ENCODE measurements at regions not wholly inside any gene's neighbourhood (a gene's known extent, or its start where the extent isn't known, plus 50 kb on each side); places are given as distances from the start of the nearest gene placed in this dataset.

DNA sequence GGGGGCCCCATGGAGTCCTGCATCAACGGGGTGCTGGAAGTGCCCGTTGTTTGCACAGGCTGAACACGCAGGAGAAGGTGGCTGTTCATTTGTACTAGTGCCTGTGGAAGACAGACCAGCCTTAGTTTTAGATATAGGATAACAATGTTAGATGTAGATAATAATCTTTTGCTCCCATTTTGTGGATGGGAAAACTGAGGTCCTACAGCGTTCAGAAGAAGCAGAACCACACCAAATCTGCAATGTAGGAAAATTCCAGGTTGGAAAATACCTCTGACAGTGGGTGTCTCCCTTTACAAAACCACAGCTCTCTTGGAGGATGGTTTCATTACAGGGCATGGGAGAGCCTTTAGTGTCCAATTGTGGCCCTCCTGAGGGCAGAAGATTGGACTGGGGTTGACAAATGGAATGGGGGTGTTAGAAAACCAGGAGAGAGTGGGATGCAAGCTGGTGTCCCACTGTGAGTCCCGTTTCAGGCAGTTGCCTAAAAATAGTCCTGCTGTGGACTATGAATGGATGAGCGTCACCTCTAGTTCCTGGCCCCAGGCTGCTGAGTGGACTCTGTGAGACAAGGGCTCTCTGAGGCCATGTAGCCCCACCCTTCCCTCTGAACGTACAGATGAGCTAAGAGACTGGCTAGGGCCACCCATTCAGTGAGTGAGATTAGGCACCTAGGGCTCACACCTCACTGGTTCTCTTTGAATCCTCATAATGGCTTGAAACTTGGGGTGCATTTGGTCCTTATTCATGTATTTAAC, 508.8 kb downstream of the MN1 start:
- Histone ChIP-seq H3K4me1 (ENCODE audit: control insufficient read depth in 5 of 5, insufficient read depth in 5 of 5, low read length in 5 of 5) (peaks cover 0 to 20% (median 0%) of the 10 kb centered on the region in 5 donors), H3K27ac (ENCODE audit: low read depth in 1 of 2, low read length in 1 of 2) (no peak overlapping the region), H3K9ac (ENCODE audit: insufficient read depth in 1 of 2, low read length in 2 of 2) (no peak overlapping the region), H3K4me3 (no peak overlapping the region), H3K27me3 (ENCODE audit: control insufficient read depth in 3 of 3, insufficient read depth in 3 of 3, low read length in 2 of 3) (peaks cover 0 to 35% (median 23%) of the 10 kb centered on the region in 3 donors), H3K36me3 (ENCODE audit: control insufficient read depth in 4 of 4, insufficient read depth in 4 of 4, low read length in 4 of 4) (no peaks in the 10 kb centered on the region), H3K9me3 (ENCODE audit: control insufficient read depth in 4 of 4, insufficient read depth in 3 of 4, low read length in 3 of 4) (peaks cover 0 to 7% (median 0%) of the 10 kb centered on the region in 4 donors)
- TF ChIP-seq, protein P1, sequence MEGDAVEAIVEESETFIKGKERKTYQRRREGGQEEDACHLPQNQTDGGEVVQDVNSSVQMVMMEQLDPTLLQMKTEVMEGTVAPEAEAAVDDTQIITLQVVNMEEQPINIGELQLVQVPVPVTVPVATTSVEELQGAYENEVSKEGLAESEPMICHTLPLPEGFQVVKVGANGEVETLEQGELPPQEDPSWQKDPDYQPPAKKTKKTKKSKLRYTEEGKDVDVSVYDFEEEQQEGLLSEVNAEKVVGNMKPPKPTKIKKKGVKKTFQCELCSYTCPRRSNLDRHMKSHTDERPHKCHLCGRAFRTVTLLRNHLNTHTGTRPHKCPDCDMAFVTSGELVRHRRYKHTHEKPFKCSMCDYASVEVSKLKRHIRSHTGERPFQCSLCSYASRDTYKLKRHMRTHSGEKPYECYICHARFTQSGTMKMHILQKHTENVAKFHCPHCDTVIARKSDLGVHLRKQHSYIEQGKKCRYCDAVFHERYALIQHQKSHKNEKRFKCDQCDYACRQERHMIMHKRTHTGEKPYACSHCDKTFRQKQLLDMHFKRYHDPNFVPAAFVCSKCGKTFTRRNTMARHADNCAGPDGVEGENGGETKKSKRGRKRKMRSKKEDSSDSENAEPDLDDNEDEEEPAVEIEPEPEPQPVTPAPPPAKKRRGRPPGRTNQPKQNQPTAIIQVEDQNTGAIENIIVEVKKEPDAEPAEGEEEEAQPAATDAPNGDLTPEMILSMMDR (IDR thresholded peaks at IDR 0.05; ENCODE audit: control extremely low read depth, extremely low read depth), result no peak
- 64 to 87% methylated on average over 7 of the region's 7 CpGs for WGBS, 2 donors
- no peak for ATAC-seq (ENCODE audit: insufficient read depth, low FRiP score)
- no peak for DNase-seq

DNA sequence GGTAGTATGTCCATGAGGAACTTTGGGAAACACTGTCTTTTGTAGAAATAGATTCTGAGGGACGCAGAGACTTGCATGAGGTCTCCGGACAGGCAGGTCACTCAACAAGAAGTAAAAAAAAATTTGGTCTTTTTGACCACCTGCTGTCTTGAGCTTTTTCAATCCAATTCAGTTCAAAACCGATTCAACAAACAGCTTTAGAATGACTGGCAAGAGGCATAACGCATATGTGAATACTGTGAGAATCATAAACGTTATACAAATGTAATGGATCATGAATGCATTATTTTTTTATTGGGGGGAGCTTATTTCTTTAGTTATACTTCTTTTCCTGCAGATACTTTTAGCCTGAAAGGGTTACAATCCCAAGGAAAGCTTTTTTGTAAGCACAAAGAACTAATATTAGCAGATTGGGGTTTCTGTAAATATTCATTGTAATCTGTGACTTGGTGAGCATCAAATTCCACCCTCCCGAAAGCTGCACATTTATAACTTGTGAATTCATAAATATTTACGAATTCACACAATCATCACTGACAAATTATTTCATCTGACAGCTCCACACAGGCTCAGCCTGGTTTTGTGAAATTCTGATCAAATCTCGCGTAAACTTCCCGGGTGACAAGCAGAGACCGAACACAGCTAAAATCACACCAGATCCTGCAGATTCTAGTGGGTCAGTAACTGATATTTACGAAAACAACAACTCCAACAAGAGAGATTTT, 507.7 kb downstream of the MN1 start:
- ATAC-seq (ENCODE audit: insufficient read depth, low FRiP score), result no peak

DNA sequence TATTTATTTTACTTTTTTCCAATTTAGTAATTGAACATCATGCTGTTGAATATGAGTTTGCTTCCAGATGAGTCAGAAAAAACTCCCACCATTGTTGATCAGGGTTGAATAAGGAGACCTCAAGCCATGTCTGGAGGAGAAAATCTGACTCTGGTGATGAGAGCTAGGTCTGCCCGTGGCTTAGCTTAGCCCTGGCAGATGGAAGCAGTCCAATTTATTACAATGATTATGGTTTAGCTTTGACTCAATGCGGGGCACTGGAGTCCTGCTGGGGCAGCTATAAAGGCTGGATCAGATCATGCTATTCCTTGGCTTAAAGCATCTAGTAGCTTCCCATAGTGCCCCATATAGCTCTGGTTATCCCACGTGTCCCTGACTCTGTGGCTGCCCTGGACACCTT, 506.5 kb downstream of the MN1 start:
- H3K27me3 ChIP-seq (ENCODE audit: control insufficient read depth in 3 of 3, insufficient read depth in 3 of 3, low read length in 2 of 3), result peaks cover 0 to 45% (median 37%) of the 10 kb centered on the region in 3 donors
- no peaks in the 10 kb centered on the region for H3K36me3 ChIP-seq (ENCODE audit: control insufficient read depth in 4 of 4, insufficient read depth in 4 of 4, low read length in 4 of 4)
- no peak overlapping the region for H3K27ac ChIP-seq (ENCODE audit: low read depth in 1 of 2, low read length in 1 of 2)
- DNase-seq (no peak), ATAC-seq (ENCODE audit: insufficient read depth, low FRiP score) (no peak)
- WGBS, 2 donors, result 75 to 84% methylated on average over 3 of the region's 3 CpGs
- peaks cover 0 to 7% (median 0%) of the 10 kb centered on the region in 4 donors for H3K9me3 ChIP-seq (ENCODE audit: control insufficient read depth in 4 of 4, insufficient read depth in 3 of 4, low read length in 3 of 4)
- no peak overlapping the region for H3K9ac ChIP-seq (ENCODE audit: insufficient read depth in 1 of 2, low read length in 2 of 2)
- no peak overlapping the region for H3K4me3 ChIP-seq
- H3K4me1 ChIP-seq (ENCODE audit: control insufficient read depth in 5 of 5, insufficient read depth in 5 of 5, low read length in 5 of 5), result peaks cover 0 to 25% (median 0%) of the 10 kb centered on the region in 5 donors
- TF ChIP-seq, protein P1 (IDR thresholded peaks at IDR 0.05; ENCODE audit: control extremely low read depth, extremely low read depth), result no peak

More for the DNA sequence above, 507.7 kb downstream of the MN1 start:
- Histone ChIP-seq H3K9ac (ENCODE audit: insufficient read depth in 1 of 2, low read length in 2 of 2) (no peak overlapping the region), H3K27ac (ENCODE audit: low read depth in 1 of 2, low read length in 1 of 2) (no peak overlapping the region), H3K36me3 (ENCODE audit: control insufficient read depth in 4 of 4, insufficient read depth in 4 of 4, low read length in 4 of 4) (no peaks in the 10 kb centered on the region), H3K4me3 (no peak overlapping the region), H3K4me1 (ENCODE audit: control insufficient read depth in 5 of 5, insufficient read depth in 5 of 5, low read length in 5 of 5) (peaks cover 0 to 18% (median 0%) of the 10 kb centered on the region in 5 donors), H3K27me3 (ENCODE audit: control insufficient read depth in 3 of 3, insufficient read depth in 3 of 3, low read length in 2 of 3) (peaks cover 0 to 41% (median 32%) of the 10 kb centered on the region in 3 donors), H3K9me3 (ENCODE audit: control insufficient read depth in 4 of 4, insufficient read depth in 3 of 4, low read length in 3 of 4) (peaks cover 0 to 7% (median 0%) of the 10 kb centered on the region in 4 donors)
- TF ChIP-seq, protein P1 (IDR thresholded peaks at IDR 0.05; ENCODE audit: control extremely low read depth, extremely low read depth), result no peak
- 83% methylated on average over 12 of the region's 12 CpGs for WGBS, 2 donors
- peak in 2 of 3 donors; percentile 22 to 30 for DNase-seq

Data from lung (tissue), 11 donors.